ENCODE measurements at regions not wholly inside any gene's neighbourhood (a gene's known extent, or its start where the extent isn't known, plus 50 kb on each side); places are given as distances from the start of the nearest gene placed in this dataset.

DNA sequence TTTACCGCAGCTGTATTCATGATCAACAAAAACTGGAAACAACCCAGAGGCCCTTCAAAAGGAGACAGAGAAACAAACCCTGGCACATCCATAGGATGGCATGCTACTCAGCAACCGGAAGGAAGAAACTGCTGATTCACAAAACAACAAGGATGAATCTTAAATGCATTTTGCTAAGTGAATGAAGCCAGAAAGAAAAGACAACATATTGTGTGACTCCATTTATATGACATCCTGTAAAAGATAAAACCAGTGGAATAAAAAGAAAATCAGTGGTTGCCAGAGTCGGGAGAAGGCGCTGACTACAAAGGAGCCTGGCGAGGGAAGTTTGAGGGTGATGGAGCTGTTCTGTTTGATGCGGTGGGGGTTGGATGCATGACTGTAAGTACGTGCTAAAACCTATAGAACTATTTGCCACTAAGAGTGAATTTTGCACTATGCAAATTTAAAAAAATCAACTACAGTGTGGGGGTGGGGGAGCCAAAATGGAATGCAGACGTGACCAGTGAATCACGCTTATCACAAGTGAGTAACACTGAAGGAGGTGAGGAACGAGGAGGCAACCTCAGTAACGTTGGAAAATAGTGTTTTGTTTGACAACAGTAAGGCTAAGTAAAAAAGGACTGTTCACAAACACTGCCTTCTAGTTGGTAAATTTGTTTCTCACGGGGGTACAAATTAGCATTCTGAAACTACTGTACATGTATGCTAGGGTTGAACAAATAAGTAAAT is 108.9 kb downstream of the INHBB start:
- TF ChIP-seq POLR2A (IDR thresholded peaks at IDR 0.05; ENCODE audit: low read depth, low read length) (no peak), RELA (IDR thresholded peaks at IDR 0.05; ENCODE audit: borderline replicate concordance, partially characterized antibody) (no peak), GABPA (IDR thresholded peaks at IDR 0.05; ENCODE audit: low read depth) (no peak), NR2C2 (IDR thresholded peaks at IDR 0.05; ENCODE audit: borderline replicate concordance, control insufficient read depth, insufficient read length, low read depth) (no peak), CBFB (IDR thresholded peaks at IDR 0.05; ENCODE audit: low read depth) (no peak), EZH2 (IDR thresholded peaks at IDR 0.05; ENCODE audit: borderline replicate concordance, control insufficient read depth, low read depth, low read length) (no peak), POLR2AphosphoS5 (IDR thresholded peaks at IDR 0.05; ENCODE audit: low read length) (no peak), BACH1 (IDR thresholded peaks at IDR 0.05; ENCODE audit: borderline replicate concordance) (no peak), RCOR1 (conservative IDR thresholded peaks at IDR 0.05; ENCODE audit: low read depth, low read length) (no peak), CEBPB (IDR thresholded peaks at IDR 0.05; ENCODE audit: borderline replicate concordance in 1 of 2, low read depth in 2 of 2, low read length in 2 of 2) (no peak)
- TF ChIP-seq, protein P1, sequence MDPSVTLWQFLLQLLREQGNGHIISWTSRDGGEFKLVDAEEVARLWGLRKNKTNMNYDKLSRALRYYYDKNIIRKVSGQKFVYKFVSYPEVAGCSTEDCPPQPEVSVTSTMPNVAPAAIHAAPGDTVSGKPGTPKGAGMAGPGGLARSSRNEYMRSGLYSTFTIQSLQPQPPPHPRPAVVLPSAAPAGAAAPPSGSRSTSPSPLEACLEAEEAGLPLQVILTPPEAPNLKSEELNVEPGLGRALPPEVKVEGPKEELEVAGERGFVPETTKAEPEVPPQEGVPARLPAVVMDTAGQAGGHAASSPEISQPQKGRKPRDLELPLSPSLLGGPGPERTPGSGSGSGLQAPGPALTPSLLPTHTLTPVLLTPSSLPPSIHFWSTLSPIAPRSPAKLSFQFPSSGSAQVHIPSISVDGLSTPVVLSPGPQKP (IDR thresholded peaks at IDR 0.05; ENCODE audit: low read depth, low read length), result no peak
- TF ChIP-seq, protein P2, sequence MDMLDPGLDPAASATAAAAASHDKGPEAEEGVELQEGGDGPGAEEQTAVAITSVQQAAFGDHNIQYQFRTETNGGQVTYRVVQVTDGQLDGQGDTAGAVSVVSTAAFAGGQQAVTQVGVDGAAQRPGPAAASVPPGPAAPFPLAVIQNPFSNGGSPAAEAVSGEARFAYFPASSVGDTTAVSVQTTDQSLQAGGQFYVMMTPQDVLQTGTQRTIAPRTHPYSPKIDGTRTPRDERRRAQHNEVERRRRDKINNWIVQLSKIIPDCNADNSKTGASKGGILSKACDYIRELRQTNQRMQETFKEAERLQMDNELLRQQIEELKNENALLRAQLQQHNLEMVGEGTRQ (IDR thresholded peaks at IDR 0.05; ENCODE audit: borderline replicate concordance, low read depth, low read length), result no peak
- TF ChIP-seq, protein P3, sequence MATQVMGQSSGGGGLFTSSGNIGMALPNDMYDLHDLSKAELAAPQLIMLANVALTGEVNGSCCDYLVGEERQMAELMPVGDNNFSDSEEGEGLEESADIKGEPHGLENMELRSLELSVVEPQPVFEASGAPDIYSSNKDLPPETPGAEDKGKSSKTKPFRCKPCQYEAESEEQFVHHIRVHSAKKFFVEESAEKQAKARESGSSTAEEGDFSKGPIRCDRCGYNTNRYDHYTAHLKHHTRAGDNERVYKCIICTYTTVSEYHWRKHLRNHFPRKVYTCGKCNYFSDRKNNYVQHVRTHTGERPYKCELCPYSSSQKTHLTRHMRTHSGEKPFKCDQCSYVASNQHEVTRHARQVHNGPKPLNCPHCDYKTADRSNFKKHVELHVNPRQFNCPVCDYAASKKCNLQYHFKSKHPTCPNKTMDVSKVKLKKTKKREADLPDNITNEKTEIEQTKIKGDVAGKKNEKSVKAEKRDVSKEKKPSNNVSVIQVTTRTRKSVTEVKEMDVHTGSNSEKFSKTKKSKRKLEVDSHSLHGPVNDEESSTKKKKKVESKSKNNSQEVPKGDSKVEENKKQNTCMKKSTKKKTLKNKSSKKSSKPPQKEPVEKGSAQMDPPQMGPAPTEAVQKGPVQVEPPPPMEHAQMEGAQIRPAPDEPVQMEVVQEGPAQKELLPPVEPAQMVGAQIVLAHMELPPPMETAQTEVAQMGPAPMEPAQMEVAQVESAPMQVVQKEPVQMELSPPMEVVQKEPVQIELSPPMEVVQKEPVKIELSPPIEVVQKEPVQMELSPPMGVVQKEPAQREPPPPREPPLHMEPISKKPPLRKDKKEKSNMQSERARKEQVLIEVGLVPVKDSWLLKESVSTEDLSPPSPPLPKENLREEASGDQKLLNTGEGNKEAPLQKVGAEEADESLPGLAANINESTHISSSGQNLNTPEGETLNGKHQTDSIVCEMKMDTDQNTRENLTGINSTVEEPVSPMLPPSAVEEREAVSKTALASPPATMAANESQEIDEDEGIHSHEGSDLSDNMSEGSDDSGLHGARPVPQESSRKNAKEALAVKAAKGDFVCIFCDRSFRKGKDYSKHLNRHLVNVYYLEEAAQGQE (IDR thresholded peaks at IDR 0.05; ENCODE audit: low read depth, low read length), result no peak
- TF ChIP-seq, protein P4, sequence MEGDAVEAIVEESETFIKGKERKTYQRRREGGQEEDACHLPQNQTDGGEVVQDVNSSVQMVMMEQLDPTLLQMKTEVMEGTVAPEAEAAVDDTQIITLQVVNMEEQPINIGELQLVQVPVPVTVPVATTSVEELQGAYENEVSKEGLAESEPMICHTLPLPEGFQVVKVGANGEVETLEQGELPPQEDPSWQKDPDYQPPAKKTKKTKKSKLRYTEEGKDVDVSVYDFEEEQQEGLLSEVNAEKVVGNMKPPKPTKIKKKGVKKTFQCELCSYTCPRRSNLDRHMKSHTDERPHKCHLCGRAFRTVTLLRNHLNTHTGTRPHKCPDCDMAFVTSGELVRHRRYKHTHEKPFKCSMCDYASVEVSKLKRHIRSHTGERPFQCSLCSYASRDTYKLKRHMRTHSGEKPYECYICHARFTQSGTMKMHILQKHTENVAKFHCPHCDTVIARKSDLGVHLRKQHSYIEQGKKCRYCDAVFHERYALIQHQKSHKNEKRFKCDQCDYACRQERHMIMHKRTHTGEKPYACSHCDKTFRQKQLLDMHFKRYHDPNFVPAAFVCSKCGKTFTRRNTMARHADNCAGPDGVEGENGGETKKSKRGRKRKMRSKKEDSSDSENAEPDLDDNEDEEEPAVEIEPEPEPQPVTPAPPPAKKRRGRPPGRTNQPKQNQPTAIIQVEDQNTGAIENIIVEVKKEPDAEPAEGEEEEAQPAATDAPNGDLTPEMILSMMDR (IDR thresholded peaks at IDR 0.05 in 2 of 3, conservative IDR thresholded peaks at IDR 0.05 in 1 of 3; ENCODE audit: control insufficient read depth in 2 of 3, extremely low read depth in 1 of 3, insufficient read depth in 1 of 3, low read depth in 3 of 3, low read length in 3 of 3), result no peak

Data from GM12878 (cell line).